Erythroblast (primary cell): ENCODE measurements at regions not wholly inside any gene's neighbourhood (a gene's known extent, or its start where the extent isn't known, plus 50 kb on each side); places are given as distances from the start of the nearest gene placed in this dataset.

ENCODE experiments used
- GATA1 ChIP-seq: IDR thresholded peaks from 2 replicates; pipeline ENCODE4 v1.6.1; 2011; ENCODE audit warnings: low read depth, mild to moderate bottlenecking, control low read depth, low read length, moderate library complexity
- POLR2A ChIP-seq: IDR thresholded peaks from 2 replicates; pipeline ENCODE4 v1.6.1; 2011; ENCODE audit warnings: mild to moderate bottlenecking, low read length

DNA sequence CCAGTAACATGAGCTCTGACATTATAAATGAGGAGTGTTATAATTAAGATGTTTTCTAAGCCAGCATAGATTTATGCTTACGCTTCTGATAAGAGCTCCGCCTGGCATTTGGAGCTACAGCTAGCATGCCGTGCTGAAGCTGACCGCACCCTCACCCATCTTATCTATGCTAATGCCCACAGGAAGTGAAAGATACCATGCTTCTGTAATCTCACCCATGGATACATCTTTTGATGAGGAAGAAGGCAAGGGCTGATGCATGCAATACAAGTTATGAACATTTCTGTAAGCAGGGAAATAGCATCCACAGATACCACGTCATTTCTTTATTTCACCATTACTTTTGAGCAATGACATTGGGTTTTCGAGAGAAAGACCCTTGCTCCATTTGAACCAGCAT is 82.3 kb downstream of the ARL4C start:
- no peak for TF ChIP-seq POLR2A
- TF ChIP-seq GATA1, result no peak
